IPS-15b (cell line): ENCODE measurements at regions not wholly inside any gene's neighbourhood (a gene's known extent, or its start where the extent isn't known, plus 50 kb on each side); places are given as distances from the start of the nearest gene placed in this dataset.
A peak's percentile ranks its signal among the peaks of the same experiment; 100 is the strongest.
"Not testable (repeated sequence)": the region's sequence is repeated elsewhere in the genome, so short reads cannot be mapped to it uniquely, and the experiment has no call there.

Source experiments
- H3K27me3 ChIP-seq: one replicate; pipeline ENCODE4 v1.6.1; 2013; ENCODE audit warnings: low read length; ENCODE audit not compliant: control insufficient read depth, insufficient read depth
- H3K36me3 ChIP-seq: one replicate; pipeline ENCODE4 v1.6.1; 2013; ENCODE audit warnings: low read length; ENCODE audit not compliant: control insufficient read depth, insufficient read depth
- H3K4me1 ChIP-seq: one replicate; pipeline ENCODE4 v1.6.1; 2013; ENCODE audit warnings: mild to moderate bottlenecking, low read length; ENCODE audit not compliant: control insufficient read depth, insufficient read depth
- H3K4me3 ChIP-seq: one replicate; pipeline ENCODE4 v1.5.1; 2013; ENCODE audit warnings: low read depth, low read length
- H3K9ac ChIP-seq: one replicate; pipeline ENCODE4 v1.6.1; 2013; ENCODE audit warnings: low read depth, mild to moderate bottlenecking, low read length
- H3K9me3 ChIP-seq: one replicate; pipeline ENCODE4 v1.6.1; 2013; ENCODE audit warnings: mild to moderate bottlenecking, low read length; ENCODE audit not compliant: control insufficient read depth, insufficient read depth

DNA sequence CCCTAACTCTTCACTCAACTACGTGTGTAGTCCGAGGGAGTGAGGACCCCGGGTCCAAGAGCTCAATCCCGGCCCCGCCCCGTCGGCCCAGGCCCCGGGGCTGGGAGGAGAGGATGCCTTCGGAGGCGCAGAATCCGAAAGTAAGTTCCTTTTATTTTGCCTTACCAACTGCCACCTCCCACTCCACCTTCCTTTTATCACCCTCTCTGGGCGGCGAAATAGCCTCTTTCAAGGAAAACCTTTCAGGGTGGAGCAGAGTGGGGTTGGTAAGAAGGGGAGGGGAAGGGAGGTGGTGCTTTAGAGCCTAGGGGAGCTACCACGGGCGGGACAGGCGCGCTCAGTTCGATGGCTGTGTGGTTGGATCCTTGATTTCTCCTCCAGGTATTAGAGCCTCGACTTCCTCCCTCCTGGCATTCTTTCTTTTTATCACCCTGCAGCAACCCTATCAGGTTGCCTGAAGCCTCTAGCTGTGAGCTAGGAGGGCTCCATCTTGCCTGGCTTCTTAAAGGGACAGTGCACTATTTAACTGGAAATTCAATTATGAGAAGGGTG, 191.2 kb downstream of the RRAGB start:
- H3K36me3 ChIP-seq = no peaks in the 10 kb centered on the region
- no peaks in the 10 kb centered on the region for H3K9me3 ChIP-seq
- peak overlapping the region; percentile 81 for H3K4me3 ChIP-seq
- peak overlapping the region; percentile 41 for H3K9ac ChIP-seq
- no peaks in the 10 kb centered on the region for H3K27me3 ChIP-seq
- peaks cover 4% of the 10 kb centered on the region for H3K4me1 ChIP-seq

- H3K4me1 ChIP-seq = no peaks in the 10 kb centered on the region
- H3K9ac ChIP-seq = no peak overlapping the region
- H3K27me3 ChIP-seq = no peaks in the 10 kb centered on the region
- no peaks in the 10 kb centered on the region for H3K9me3 ChIP-seq
- H3K36me3 ChIP-seq = no peaks in the 10 kb centered on the region
- no peak overlapping the region for H3K4me3 ChIP-seq
These were observed 202.0 kb downstream of the RRAGB start for GRCh38 chrX:55919367-55920221.

GRCh38 chrX:55924574-55924973, 207.0 kb downstream of the RRAGB start:
- H3K4me1 ChIP-seq = no peaks in the 10 kb centered on the region
- no peaks in the 10 kb centered on the region for H3K27me3 ChIP-seq
- H3K9me3 ChIP-seq = no peaks in the 10 kb centered on the region
- no peak overlapping the region for H3K4me3 ChIP-seq
- H3K9ac ChIP-seq = no peak overlapping the region
- H3K36me3 ChIP-seq = no peaks in the 10 kb centered on the region

DNA sequence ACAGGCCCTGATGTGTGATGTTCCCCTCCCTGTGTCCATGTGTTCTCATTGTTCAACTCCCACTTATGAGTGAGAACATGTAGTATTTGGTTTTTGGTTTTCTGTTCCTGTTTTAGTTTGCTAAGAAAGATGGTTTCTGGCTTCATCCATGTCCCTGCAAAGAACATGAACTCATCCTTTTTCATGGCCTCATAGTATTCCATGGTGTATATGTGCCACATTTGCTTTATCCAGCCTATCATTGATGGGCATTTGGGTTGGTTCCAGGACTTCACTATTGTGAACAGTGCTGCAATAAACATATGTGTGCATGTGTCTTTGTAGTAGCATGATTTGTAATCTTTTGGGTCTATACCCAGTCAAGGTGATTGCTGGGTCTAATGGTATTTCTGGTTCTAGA, 211.0 kb downstream of the RRAGB start:
- not testable (repeated sequence) for H3K36me3 ChIP-seq, H3K4me1 ChIP-seq, H3K9ac ChIP-seq, H3K4me3 ChIP-seq, H3K27me3 ChIP-seq, H3K9me3 ChIP-seq
